A673 (cell line): ENCODE measurements at regions not wholly inside any gene's neighbourhood (a gene's known extent, or its start where the extent isn't known, plus 50 kb on each side); places are given as distances from the start of the nearest gene placed in this dataset.

ENCODE experiments used
- EZH2 ChIP-seq: fragments of 200-600 bp; sonication (generic); IDR thresholded peaks from 2 replicates; pipeline ENCODE4 v1.6.1; 2017; ENCODE audit warnings: borderline replicate concordance, low read depth, mild to moderate bottlenecking, mixed read lengths, antibody characterized with exemption, low read length; ENCODE audit not compliant: poor library complexity, severe bottlenecking
- TF ChIP-seq, protein P1 (sequence below): fragments of 300-800, 200-600 bp; sonication (generic); conservative IDR thresholded peaks from 2 replicates; pipeline ENCODE4 v1.5.1; 2017; ENCODE audit warnings: low read depth, mild to moderate bottlenecking, antibody characterized with exemption, low read length, moderate library complexity, mixed read lengths

DNA sequence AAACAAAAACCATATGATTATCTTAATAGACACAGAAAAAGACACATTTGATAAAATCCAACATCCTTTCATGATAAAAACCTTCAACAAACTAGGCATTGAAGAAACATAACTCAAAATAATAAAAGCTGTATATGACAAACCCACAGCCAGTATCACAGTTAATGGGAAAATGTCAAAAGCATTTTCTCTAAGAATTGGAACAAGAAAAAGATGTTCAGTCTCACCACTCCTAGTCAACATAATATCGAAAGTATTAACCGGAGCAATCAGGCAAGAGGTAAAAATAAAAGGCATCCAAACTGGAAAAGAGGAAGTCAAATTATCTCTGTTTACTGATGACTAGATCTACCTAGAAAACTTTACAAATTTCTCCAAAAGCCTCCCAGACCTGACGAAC lies 684.2 kb upstream of the SPRY2 start:
- TF ChIP-seq, protein P1, sequence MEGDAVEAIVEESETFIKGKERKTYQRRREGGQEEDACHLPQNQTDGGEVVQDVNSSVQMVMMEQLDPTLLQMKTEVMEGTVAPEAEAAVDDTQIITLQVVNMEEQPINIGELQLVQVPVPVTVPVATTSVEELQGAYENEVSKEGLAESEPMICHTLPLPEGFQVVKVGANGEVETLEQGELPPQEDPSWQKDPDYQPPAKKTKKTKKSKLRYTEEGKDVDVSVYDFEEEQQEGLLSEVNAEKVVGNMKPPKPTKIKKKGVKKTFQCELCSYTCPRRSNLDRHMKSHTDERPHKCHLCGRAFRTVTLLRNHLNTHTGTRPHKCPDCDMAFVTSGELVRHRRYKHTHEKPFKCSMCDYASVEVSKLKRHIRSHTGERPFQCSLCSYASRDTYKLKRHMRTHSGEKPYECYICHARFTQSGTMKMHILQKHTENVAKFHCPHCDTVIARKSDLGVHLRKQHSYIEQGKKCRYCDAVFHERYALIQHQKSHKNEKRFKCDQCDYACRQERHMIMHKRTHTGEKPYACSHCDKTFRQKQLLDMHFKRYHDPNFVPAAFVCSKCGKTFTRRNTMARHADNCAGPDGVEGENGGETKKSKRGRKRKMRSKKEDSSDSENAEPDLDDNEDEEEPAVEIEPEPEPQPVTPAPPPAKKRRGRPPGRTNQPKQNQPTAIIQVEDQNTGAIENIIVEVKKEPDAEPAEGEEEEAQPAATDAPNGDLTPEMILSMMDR = no peak
- no peak for TF ChIP-seq EZH2
